ENCODE measurements at regions not wholly inside any gene's neighbourhood (a gene's known extent, or its start where the extent isn't known, plus 50 kb on each side); places are given as distances from the start of the nearest gene placed in this dataset.

- TF ChIP-seq, protein P1, sequence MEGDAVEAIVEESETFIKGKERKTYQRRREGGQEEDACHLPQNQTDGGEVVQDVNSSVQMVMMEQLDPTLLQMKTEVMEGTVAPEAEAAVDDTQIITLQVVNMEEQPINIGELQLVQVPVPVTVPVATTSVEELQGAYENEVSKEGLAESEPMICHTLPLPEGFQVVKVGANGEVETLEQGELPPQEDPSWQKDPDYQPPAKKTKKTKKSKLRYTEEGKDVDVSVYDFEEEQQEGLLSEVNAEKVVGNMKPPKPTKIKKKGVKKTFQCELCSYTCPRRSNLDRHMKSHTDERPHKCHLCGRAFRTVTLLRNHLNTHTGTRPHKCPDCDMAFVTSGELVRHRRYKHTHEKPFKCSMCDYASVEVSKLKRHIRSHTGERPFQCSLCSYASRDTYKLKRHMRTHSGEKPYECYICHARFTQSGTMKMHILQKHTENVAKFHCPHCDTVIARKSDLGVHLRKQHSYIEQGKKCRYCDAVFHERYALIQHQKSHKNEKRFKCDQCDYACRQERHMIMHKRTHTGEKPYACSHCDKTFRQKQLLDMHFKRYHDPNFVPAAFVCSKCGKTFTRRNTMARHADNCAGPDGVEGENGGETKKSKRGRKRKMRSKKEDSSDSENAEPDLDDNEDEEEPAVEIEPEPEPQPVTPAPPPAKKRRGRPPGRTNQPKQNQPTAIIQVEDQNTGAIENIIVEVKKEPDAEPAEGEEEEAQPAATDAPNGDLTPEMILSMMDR (IDR thresholded peaks at IDR 0.05) = no peak
- no peak for TF ChIP-seq POLR2A (IDR thresholded peaks at IDR 0.05)
Measured at GRCh38 chr3:153250446-153250845, 88.4 kb downstream of the RAP2B start.

Measured in heart left ventricle (tissue), 13 donors.